SK-N-MC (cell line): ENCODE measurements at regions not wholly inside any gene's neighbourhood (a gene's known extent, or its start where the extent isn't known, plus 50 kb on each side); places are given as distances from the start of the nearest gene placed in this dataset.

Experiments used
- EZH2 ChIP-seq: fragments of 200-600 bp; sonication (generic); IDR thresholded peaks from one replicate; pipeline ENCODE4 v1.6.1; 2017; ENCODE audit warnings: antibody characterized with exemption
- FOXP2 ChIP-seq: optimal IDR thresholded peaks from 2 replicates; pipeline ENCODE3; 2011; ENCODE audit warnings: mild to moderate bottlenecking, moderate library complexity; ENCODE audit not compliant: insufficient read depth; ENCODE audit errors: extremely low read length, control extremely low read depth
- POLR2AphosphoS5 ChIP-seq: IDR thresholded peaks from 2 replicates; pipeline ENCODE4 v1.6.1; 2012; ENCODE audit warnings: mild to moderate bottlenecking, low read depth, low read length, borderline replicate concordance

DNA sequence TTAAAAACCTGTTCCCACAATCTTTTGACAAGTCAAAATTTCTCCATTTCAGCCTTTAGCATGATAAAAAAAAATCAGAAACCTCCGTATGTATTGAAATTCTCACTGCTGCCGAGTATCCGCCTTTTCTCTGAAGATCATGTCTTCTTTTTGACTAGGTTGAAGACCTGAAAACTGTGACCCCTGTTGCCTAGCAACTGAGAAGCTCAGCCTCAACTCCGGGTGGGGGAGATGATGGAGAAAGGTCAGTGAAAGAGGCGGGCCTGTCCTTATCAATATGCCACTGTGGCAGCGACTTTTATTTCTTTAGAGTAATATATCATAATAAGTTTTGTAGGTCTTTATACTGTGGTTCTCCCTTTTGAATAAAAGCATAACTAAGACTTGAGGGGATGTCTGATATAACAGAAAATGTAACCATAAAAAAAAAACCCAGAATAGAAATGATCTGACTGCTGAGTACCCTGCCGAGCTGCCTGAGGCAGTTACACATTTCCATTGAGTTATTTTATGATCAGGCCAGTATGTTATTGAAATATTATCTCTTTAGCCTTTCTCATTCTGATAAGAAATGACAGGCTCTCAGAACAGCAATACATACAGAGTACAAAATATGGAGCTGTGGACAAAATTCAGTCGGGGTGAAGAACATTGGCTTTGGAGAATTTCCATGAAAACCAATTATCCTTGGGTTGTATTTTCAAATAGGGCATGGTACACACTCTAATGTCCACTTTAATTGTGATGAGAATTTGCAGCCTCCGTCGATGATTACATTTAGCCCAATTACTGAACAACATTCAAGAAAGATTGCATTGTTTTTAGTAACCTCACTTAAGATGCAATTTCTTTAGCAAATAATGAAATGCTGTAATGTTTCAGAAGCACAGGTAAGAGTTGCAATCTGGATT is 136.7 kb upstream of the EEF1E1 start:
- TF ChIP-seq POLR2AphosphoS5: no peak
- TF ChIP-seq EZH2: no peak
- no peak for TF ChIP-seq FOXP2
